Stimulated activated CD8-positive, alpha-beta memory T cell treated with anti-CD3 and anti-CD28 coated beads, Interleukin-7, amount 100 ng/mL, for 1 hour (primary cell): ENCODE measurements at regions not wholly inside any gene's neighbourhood (a gene's known extent, or its start where the extent isn't known, plus 50 kb on each side); places are given as distances from the start of the nearest gene placed in this dataset.
"Not testable (repeated sequence)": the region's sequence is repeated elsewhere in the genome, so short reads cannot be mapped to it uniquely, and the experiment has no call there.

Experiments used
- DNase-seq, 2 donors: peaks; one replicate each; pipeline ENCODE4 v3.0.0-alpha.2; 2020; ENCODE audit warnings: low read depth in 2 of 2

DNA sequence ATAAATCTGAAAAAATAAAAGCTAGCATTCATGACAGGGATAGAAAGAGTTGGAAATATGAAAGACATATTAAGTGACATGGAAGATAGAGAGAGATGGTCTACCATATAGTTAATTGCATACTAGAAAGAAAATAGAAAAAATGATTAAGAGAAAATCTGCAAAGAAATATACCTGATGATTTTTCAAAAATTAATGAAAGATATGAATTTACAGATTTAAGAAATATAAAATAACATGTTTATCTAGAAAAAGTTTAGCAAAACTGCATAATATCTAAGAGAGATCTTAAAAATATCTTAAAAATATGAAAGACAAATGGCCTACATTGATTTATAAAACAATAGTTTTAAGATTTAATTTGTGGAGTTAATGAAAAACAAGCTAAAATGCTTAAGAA lies 219.1 kb upstream of the RPS23 start:
- DNase-seq = no peak

- no peak for DNase-seq
Observed at GRCh38 chr5:82494942-82495341, 216.8 kb upstream of the RPS23 start.

GRCh38 chr5:82493221-82493620 lies 215.1 kb upstream of the RPS23 start:
- DNase-seq = no peak

GRCh38 chr5:82491397-82491796 lies 213.2 kb upstream of the RPS23 start:
- no peak for DNase-seq

DNA sequence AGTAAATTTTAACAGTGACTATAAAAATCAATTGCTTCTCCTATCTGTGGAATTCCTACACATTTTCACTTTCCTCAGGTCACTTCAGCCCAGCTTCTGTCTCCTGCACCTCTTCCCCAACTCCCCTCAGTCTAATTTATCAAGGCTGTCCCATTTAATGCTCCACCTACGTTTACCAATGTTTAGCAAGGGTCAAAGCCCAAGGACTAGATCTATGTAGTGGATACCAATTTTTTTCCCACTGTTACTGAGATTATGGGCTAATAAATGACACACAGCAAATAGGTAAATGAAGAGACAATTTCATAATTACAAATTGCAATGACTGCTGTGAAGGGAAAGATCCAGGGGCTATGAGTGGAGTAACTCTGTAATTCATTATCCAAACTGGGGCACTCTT lies 211.5 kb upstream of the RPS23 start:
- no peak for DNase-seq

GRCh38 chr5:82487131-82487530 lies 209.0 kb upstream of the RPS23 start:
- DNase-seq = no peak

DNA sequence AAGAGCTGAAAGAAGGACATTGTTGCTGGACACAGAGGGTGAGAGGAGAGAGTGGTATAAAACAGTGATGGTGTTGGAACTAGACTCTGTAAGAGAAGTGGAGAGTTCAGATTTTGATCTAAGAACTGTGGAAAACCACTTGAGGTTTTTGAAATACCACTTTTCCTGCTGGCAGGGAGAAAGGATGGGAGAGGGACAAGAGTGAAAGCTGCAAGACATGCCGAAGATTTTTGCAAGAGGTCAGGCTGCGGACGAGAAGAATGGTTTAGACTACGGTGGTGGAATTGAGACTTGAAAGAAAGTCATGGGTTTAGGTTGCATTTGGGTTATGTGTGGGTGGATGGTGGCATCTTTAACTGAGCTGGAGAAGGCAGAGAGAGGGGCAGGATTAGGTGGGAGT lies 202.2 kb upstream of the RPS23 start:
- DNase-seq = no peak

DNA sequence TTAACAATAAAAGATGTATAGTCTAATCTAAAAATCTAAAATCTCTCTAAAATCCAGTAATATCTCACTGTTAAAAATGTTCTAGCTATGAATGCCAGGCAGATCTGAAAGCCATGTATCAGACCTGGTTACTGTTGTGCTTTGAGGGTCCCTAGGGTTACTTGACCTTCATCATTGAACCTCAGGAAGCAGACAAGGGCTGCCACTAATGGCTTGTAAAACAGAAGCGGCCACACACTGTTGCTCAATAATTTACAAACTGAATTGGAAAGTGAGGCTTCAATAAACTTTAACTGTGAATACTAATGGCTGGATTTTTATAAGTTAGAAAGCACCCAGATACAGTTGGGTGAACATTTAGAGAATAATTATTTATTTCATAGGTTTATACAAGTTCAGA lies 198.0 kb upstream of the RPS23 start:
- no peak for DNase-seq

DNA sequence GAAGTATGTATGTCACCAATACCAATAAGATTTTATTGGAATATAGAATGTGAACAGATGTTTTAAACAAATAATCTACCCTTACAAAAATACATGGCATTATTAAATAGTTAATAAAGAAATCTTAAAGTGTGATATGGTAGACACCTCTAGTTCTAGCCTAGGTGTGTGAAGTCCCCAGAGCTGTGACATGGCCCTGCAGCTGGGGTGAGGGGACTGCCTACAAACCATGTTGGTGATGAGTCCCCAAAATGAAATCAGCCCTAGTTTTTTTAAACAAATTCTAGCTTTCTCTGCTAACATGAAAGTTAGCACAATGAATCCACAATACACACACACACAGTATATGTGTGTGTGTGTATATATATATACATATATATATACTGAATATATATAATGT lies 195.1 kb upstream of the RPS23 start:
- no peak for DNase-seq

GRCh38 chr5:82470185-82470994 lies 192.2 kb upstream of the RPS23 start:
- no peak for DNase-seq

- DNase-seq = no peak
Observed at GRCh38 chr5:82466986-82467561, 188.9 kb upstream of the RPS23 start.

- no peak for DNase-seq
Observed at GRCh38 chr5:82465235-82465634, 187.1 kb upstream of the RPS23 start.

DNA sequence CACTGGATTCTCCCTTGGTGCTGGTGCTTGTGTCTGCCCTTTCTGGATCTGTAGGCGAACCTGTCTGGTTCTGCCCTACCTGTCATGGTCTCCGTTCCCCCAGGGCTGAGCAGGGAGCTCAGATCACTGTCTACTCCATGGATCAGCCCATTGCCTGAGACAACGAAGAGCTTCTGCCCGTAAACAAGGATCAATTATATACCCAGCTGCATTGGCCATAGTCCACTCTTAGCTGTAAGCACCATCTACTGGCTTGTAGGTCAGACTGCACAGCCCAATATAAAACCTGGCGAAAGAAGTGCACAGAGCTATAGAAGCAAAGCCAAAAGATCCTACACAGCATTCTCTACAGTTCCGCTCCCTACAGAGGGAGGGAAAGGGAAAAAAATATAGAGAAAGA lies 181.5 kb upstream of the RPS23 start:
- DNase-seq = no peak

- not testable (repeated sequence) for DNase-seq
Observed at GRCh38 chr5:82455317-82455716, 177.2 kb upstream of the RPS23 start.

DNA sequence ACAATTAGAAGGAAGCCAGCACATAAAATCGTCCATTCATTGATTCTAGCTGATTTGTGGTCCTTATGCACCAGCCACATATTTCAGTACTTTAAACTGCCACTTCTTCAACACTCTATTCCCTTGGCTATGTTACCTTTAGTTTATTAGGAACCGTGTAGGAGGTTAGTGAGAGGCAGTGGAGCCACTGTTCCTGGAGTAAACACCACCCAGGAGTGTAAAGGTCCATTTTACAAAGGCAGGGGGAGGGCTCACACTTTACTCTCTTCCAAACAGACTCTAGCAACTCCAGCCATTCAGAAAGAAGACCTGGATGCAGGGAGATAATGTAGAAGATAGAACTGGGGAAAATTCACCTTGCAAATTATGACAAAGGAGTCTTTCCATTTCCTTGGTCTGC lies 170.2 kb upstream of the RPS23 start:
- DNase-seq = no peak

GRCh38 chr5:82447913-82448312 lies 169.8 kb upstream of the RPS23 start:
- no peak for DNase-seq

GRCh38 chr5:82446809-82447208 lies 168.7 kb upstream of the RPS23 start:
- no peak for DNase-seq

- DNase-seq = no peak
Observed at GRCh38 chr5:82445726-82446335, 167.7 kb upstream of the RPS23 start.

DNA sequence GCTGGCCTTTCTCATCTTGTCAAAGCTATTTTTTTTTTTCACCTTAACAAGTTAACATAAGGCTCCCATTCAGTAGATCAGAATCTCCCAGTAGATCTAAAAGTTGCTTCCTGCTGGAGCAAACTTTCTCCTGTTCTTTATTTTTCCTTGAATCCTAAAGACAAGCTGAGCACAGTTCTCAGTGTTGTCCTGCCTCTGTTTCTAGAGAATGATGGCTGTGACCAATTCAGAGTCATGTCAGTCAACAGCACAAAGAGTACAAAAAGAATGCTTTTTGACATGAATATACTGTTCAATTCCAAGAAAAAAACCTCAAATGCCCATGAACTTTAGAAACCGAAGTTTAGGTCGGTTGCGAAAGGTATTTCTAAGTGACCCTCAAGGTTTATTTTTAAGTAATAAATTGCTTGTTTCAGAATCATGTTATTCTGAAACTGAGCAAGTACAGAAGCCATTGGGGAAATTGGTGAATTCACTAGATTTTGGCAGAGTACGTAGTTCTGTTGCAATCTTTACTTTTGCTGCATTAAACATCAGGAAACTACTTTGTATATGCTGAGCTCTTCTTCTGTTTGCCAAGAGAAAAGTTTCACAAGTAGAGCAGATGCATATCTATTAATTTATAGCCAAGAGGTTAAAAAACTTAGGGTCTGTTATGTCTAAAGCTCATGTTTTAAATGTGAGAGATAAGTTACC lies 161.7 kb upstream of the RPS23 start:
- no peak for DNase-seq

DNA sequence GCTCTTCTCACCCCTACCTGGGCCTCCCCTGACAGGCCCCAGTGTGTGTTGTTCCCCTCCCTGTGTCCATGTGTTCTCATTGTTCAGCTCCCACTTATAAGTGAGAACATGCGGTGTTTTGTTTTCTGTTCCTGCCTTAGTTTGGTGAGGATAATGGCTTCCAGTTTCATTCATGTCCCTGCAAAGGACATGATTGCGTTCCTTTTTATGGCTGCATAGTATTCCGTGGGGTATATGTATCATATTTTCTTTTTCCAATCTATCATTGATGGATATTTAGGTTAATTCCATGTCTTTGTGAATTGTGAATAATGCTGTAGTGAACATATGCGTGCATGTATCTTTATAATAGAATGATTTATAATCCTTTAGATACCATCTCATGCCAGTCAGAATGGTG lies 159.4 kb upstream of the RPS23 start:
- not testable (repeated sequence) for DNase-seq

GRCh38 chr5:82436291-82436690 lies 158.1 kb upstream of the RPS23 start:
- no peak for DNase-seq
